ENCODE measurements at regions not wholly inside any gene's neighbourhood (a gene's known extent, or its start where the extent isn't known, plus 50 kb on each side); places are given as distances from the start of the nearest gene placed in this dataset.

DNA sequence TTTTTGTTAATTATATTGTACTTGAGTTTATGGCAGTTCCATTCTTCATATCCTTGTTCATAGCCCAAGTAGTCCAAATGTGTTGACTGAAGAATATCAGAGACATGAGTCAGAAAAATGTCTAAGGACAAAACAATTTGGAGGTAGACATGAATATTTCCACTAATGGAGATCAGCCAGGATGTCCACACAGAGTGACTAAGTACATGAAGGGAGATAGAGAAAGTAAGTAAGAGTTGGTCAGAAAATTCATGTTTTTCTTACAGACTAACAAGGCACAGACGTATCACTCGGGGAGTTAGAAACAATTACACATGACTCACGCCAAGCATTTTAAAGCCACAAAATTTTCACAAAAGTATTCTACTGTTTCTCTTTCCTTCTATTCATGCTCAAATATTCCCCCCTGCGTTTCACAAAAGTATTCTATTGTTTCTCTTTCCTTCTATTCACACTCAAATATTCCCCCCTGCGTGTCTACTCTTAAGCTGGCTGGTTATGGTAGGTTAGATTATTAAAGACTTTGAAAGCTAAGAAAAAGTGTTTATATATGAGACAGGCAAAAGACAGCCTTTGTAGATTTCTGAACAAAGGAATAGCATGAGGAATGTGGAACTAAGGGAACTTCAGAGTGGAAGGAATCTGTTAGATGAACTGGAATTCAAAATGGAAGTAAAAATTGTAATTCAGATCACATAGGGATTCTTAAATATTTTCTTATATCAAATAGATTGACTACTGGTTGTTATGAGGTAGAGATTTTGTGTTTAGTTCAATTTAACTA is 648.7 kb upstream of the CCDC54 start:
- DNase-seq = no peak

DNA sequence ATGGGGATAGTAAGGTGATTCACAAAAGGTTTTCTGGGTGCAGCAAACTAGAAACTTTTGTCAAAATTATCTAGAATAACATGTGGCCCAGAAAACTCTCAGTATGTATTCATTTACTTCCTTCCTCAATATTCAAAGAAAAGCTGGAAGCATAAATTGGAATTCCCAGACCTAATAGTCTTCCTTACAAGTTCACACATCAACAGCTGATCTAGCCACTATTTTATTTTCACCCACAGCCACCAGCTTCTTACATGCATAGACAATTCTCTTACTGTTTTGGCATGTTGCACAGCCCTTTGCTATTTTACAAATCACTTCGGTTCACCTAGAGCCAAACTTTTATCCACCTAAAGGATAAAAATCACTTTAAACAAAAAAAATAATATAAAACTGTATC is 647.8 kb upstream of the CCDC54 start:
- DNase-seq = no peak

DNA sequence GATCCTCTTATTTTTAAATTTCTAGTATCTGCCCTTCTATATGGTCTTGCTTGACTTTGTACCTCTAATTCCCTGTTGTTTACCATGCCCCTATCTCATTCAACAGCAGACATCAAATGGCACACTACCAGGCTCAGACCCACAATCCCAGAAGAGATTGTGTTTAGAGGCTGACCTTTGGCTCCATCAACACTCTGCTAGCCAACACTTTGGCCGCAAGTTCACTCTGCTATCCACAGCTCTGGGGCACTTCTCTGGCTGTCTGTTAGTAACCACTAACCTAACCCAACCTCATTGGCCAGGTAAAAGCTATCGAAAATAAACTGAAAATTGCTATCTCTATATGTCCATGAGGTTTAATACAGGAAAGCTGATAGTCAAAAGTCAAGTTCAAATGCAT is 646.0 kb upstream of the CCDC54 start:
- no peak for DNase-seq

DNA sequence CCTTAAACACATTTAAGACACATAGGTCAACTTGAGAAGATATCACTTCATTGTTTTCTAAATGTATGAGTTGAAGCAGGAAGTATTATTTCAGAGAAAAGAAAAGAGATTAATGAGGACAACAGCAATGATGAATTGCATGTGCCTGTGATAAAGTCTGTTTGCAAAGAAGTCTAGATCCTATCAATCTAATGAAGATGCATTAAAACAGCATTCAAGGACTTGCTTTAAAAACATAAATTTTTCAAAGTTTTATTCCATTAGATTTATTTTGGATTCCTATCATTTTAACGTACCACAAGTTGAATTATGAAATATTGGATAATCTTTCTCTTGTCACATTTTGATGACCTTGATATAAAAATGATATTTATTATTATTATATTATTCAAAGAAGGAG is 642.5 kb upstream of the CCDC54 start:
- DNase-seq = no peak

DNA sequence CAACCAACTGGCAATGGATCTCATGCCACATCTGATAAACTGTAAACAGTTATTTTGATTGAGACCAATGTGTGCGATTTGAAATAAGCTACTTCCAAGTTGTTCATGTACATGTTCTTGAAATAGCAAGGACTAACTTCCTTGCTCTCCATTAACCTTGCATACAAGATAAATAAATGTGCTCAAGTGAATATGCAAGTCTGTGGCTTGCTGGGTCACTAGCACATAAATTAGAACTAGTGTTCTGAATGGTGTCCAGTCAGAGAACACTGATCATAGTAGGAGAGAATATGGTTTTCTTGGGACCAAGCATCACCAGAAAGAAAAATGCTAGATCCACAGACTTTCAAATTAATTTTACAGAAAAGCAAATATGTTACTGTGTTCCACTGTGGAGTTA is 640.0 kb upstream of the CCDC54 start:
- no peak for DNase-seq

DNA sequence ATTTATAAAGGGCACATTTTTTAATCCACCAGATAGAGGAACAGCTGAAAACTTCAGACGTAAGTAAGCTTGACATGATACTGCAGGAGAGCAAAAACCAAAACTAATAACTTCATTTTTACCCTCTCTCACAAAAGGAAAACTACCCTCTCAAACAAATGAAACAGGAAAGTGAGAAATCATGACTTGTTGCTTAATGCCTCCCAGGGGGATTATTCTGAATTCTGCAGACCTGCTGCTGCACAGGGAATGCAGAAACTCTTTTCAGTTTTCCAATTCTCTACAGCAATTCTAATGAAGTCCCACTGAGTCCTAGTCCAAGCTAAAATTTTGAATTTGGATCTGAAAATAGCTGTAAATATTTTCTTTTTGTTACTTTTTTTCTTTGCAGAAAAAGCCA is 637.1 kb upstream of the CCDC54 start:
- DNase-seq = peak; percentile 4

DNA sequence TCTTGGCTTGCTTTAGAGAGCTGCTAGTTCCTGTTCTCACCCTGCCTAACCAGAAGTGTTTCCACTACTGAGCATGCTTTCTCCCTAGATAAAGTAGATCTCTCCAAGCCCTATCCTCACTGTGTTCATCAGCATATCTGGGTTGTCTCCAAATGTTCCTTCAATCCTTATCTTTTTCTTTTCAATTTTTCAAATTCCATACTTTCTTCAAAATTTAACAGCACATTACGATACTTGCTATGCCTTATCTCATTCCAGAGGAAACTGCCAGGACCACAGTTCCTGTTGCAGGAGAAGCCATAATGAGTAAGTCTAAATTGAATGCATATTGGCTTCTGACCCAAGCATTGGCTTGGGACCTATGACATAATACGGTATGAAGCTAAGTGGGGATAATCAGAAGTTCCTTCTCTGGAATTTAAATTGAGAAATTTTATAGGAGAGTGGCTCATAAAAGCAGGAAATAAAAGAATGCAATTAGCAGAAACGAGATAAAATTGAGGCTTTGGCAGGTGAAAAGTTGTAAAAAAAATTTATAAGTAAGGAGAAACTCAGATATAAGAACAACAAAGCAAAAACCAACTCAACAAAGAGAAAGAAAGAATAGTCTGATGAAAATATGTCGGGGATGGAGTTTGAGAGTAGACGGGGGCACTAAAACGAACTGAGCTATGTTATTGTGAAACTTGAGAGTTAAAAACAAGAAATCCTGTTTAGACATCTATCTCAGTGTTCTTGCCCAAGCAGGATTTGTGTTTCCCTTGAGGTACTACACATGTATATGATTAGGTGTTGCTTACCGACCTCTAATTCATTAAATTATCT is 631.7 kb upstream of the CCDC54 start:
- no peak for DNase-seq

DNA sequence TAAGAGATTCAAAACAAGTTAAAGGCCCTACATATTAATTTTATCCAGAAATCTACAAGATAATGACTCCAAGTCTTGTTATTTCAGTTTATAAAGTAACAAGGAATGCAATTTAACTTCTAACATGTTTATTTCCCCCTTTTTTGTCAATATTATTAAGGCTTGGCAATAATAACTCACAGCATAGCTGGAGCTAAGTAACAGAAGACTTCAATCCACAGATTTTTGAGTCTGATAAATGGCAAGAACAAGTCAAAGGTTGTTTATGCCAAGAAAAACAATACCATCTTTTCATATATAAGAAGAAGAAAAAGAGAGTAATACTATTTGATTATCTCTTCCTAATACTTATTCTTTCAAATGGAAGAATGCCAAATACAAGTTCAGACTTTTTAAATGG is 631.0 kb upstream of the CCDC54 start:
- DNase-seq = no peak

DNA sequence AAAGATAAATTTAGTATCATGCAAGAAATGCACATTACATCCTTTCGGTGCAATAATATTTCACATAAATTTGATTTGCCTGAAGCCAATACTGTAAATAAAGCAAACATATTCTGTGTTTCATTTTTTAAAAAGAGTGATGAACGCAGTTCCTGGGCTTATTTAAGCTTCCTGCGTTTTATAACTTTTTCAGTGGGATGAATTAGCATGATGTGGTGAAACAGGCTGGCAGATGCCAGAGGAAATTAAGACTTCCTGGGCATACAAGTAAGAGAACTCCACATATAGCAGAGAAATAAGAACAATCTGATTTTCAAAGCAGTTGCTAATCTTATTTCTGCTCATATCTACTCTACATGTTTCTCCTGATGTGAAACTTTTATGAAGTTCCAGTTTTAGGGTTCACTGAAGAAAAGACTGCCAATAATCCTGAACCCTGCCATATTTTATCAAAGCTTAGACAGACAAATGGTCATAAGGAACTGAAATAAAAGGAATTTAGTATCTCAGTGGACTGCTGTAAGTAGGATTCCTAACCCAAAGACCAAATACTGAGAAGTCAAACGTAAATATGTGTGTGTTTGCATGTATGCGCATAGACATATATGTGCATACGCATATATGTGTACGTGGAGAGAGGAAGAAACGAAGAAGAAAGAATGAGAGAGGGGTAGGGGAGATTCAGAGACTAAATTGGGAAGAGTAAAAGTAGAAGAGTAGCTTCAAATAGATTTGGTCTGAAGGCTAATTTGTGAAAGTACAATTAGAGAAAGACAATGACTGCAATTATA is 628.6 kb upstream of the CCDC54 start:
- DNase-seq = no peak

DNA sequence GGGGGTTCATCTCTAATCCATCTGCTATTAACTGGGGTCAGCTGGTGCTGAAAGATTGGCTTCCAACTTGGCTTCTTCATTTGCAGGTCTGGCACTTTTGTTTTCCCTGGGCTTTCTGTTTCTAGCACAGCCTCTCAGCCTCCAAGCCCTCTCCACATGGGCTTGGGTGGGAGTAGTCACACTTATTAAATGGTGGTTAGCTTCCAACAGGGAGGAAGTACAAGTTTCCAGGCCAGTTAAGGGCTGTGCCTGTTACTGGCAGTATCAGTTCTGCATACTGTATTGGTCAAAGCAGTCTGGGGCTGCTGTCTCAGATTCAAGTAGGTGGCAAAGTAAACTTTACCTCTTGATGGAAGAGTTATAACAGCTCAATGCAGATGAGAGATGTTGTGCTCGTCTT is 627.1 kb upstream of the CCDC54 start:
- DNase-seq = no peak

DNA sequence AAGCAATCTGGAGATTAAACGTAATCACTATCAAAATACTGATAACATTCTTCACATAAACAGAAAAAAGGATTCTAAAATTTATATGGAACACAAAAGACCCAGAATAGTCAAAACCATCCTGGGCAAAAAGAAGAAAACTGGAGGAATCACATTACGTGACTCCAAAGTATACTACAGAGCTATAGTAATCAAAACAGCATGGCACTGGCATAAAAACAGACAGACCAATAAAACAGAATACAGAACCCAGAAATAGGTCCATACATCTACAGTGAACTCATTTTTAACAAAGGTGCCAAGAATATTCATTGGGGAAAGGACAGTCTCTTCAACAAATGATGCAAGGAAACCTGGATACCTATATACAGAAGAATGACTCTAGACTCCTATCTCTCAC is 621.9 kb upstream of the CCDC54 start:
- no peak for DNase-seq

DNA sequence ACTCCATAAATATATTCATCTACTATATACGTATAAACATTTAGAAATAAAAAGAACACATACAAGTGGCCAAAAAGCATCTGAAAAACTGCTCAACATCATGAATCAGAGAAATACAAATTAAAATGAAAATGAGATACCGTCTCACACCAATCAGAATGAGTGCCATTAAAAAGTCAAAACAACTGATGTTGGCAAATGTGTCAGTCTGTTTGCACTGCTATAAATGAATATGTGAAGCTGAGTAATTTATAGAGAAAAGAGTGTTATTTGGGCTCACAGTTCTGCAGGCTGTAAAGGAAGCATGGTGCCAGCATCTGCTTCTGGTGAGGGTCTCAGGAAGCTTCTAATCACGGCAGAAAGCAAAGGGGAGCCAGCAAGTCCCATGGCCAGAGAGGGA is 620.3 kb upstream of the CCDC54 start:
- DNase-seq = no peak

DNA sequence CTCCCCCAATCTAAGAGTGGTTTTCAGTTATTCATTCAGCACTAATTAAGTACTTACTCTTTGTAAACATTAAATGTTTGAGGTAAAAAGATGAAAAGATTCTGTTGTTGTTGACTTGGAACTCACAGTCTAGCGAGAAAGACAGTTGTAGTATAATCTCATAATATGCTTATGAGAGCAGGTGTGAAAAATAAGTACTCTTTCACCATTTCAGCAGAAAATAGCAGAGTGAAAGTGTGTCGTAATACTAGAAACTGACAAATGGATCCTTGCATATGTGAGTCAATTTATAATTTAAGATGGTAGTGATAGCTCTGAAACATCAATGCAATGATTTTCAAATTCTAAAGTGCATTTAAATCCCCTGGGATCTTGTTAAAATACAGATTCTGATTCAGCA is 618.8 kb upstream of the CCDC54 start:
- no peak for DNase-seq

DNA sequence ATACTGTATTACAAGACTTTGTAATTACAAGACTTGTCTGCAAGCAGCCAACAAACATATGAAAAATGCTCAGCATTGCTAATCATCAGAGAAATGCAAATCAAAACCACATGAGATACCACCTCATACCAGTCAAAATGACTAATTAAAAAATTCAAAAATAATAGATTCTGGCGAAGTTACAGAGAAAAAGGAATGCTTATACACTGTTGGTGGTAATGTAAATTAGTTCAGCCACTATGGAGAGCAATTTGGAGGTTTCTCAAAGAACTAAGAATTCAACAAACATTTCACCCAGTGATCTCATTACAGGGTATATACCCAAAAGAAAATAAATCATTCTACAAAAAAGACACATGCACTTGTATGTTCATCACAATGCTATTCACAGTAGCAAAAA is 617.5 kb upstream of the CCDC54 start:
- no peak for DNase-seq

DNA sequence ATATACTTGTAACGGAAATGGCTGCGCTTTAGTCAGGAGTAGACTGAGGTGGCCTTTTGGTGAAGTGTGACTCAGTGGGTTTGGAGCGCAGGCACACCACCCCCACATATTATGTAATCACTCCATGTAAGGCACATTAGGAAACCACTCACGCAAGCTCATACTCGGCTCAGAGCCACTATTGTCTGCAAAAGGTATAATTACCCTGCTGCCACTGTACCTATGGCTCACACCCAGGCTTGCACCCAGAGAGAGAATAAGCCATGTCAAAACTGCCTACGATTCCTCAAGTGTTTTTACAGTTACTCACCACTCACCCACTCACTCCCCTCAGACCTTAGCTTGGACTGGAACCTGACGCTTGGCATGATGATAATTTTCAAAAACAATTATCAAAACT is 611.9 kb upstream of the CCDC54 start:
- peak; percentile 44 for DNase-seq

DNA sequence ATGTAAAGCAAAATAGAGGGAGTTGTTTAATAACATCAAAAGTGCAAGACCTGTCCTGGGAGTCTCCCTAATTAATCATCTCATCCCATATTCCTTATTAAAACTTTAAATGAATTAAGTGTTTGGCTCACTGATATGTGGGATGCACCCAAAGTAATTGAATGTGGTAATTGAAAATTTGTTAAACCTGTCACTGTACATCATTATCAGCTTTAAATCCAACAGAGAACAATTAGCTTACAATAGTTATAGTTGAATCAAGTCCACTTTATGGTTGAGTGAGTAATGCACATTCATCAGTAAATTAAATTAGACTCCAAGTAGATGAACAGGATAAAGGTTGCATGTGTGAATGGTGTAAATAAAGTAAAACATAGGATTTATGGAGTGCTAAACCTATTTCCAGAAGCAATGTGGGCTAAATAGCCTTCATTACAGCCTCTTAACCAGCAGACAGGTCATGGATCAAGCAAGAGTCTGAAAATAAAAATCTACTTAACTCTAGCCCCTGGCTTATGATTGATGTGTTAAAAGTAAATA is 608.2 kb upstream of the CCDC54 start:
- peak; percentile 51 for DNase-seq

DNA sequence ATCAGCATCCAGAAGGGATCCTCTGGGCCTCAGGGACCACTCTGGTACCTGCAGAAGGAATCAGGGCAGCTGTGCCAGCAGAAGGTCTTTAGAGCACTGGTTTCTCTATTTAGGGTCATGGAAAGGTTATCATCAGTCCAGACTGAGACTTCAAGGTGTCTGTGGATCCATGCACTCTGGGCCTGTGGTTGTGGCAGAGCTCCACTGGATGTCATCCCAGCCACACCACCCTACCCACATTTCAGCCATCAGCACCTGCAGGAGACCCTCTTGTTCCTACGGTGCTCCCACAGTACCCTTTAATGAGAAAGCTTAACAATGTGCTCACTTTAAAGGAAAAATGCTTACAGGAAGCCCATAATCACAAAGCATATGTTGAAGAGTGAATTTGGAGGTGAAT is 603.4 kb upstream of the CCDC54 start:
- no peak for DNase-seq

DNA sequence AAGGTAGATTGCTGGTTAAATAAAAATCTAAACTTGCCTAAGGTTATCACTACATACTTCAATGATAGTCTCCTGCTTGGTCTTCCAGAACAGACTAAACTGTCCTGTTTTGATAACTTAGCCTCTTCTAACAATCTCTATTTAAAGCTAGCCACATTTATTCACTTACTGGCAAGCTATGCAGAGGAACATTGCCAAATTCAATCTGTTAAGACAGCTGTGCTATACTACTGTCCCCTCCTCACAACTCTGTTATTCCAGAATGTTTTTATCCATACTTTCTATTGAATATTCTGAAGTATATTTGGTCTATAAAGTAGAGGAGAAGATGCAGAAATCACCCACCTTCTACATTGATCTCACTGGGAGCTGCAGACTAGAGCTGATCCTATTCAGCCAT is 594.0 kb upstream of the CCDC54 start:
- no peak for DNase-seq

DNA sequence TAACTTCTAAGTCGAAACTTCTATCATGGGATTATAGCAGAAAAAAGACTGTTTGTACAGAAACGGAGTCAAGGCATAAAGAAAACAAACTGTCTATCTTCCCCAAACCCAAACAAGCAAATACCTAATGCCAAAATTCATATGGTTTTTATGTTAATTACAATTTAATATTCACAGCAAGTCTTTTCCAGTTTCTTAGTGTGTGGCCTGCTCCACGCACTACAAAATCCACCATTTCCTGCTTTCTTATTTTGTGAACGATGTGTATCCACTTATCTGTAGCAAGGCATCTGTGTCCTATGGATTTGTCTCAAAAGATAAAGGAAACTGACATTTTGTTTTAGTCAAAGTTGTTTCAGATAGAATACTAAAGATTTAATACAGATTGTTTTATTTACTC is 588.0 kb upstream of the CCDC54 start:
- no peak for DNase-seq

DNA sequence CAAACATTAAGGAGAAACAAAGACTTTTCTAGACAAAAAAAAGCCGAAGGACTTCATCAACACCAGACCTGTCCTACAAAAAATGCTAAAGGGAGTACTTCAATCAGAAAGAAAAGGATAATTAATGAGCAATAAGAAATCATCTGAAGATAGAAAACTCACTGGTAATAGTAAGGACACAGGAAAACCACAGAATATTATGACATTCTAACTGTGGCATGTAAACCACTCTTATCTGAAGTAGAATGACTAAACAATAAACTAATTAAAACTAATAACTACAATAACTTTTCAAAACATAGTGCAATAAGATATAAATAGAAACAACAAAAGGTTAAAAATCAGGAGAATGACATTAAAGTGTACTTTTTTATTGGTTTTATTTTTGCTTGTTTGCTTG is 584.5 kb upstream of the CCDC54 start:
- DNase-seq = no peak

DNA sequence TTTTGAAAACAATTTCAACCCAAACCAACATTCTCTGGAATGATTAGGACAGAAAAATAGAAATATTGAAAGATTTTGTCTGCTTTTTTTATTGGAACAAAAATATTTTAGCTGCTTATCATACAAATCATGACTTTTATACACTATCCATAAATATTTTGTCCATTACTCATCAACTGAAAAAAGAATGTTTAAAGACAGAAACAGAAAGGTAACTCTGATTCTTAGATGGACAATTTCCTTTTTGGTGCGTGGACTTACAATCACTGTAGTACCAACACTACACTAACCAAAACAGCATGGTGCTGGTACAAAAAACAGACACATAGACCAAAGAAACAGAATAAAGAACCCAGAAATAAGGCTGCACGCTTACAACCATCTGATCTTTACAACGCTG is 582.8 kb upstream of the CCDC54 start:
- no peak for DNase-seq

DNA sequence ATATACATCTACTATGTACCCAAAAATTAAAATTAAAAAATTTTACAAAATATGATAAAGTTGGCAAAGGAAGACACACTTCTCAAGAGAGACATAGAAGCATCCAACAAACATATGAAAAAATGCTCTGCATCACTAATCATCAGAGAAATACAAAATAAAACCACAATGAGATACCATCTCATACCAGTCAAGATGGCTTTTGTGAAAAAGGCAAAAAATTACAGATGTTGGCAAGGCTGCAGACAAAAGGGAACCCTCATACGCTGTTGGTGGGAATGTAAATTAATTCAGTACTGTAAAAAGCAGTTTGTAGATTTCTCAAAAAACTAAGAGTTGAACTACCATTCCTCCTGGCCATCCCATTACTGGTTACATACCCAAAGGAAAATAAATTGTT is 581.7 kb upstream of the CCDC54 start:
- no peak for DNase-seq

DNA sequence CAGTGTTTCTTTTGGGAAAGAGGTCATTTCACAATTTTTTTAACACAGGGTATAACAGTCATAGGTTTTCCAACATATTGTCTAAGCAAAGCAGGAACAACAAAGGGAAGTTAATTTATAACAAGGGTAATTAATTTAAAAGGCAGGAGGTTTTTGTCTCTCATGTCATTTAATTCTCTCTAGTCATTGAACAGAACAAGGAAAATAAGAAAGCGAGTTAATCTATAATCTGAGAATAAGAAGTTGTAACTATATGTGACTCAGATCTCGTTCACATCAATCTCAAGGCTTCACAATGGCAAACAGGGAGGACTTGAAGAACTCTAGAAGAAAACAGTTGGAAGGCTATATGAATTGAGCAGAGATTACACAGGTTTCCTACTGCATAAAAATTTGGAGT is 579.8 kb upstream of the CCDC54 start:
- no peak for DNase-seq

DNA sequence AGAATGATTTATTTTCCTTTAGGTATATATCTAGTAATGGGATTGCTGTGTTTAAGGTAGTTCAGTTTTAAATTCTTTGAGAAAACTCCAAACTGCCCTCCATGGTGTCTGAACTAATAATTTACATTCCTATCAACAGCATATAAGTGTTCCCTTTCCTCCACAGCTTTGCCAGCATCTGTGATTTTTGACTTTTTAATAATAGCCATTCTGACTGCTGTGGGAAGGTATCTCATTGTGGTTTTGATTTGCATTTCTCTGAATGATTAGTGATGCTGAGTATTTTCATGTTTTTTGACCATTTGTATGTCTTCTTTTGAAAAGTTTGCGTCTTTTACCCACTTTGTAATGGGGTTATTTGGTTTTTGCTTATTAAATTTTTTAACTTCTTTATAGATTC is 571.6 kb upstream of the CCDC54 start:
- DNase-seq = no peak

All from NCI-H69 (cell line).